HFF-Myc (cell line): ENCODE measurements at regions not wholly inside any gene's neighbourhood (a gene's known extent, or its start where the extent isn't known, plus 50 kb on each side); places are given as distances from the start of the nearest gene placed in this dataset.
A peak's percentile ranks its signal among the peaks of the same experiment; 100 is the strongest.
"Not testable (repeated sequence)": the region's sequence is repeated elsewhere in the genome, so short reads cannot be mapped to it uniquely, and the experiment has no call there.

ENCODE experiments used
- DNase-seq: peaks from one replicate; pipeline ENCODE4 v3.0.0-alpha.2; 2011; ENCODE audit warnings: low read depth; ENCODE audit errors: extremely low read depth
- H3K4me3 ChIP-seq: replicated peaks from 2 replicates; pipeline ENCODE4 v1.5.1; 2011; ENCODE audit warnings: low read depth, mild to moderate bottlenecking, control low read depth, low read length
- TF ChIP-seq, protein P1 (sequence below): IDR thresholded peaks from 2 replicates; pipeline ENCODE4 v1.5.1; 2012; ENCODE audit warnings: mild to moderate bottlenecking, low read depth, low read length, control low read depth; ENCODE audit errors: missing control alignments

DNA sequence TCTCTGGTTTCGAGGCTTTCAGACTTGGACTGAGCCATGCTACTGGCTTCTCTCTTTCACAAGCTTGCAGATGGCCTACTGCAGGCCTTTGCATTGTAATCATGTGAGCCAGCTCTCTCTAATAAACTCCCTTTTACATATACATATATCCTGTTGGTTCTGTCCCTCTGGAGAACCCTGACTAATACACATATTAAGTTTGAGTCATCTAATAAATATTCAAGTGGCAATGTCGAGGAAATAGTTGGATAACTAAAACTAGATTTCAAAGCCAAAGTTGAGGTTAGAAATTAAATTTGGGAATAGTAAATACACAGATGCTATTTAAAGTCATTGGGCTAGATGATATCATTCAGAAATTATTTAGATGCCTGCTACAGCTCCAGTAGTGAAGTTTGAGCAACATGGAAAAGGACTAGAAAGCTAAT lies 1343.4 kb downstream of the GRIK2 start:
- DNase-seq, result peak; percentile 66
- TF ChIP-seq, protein P1, sequence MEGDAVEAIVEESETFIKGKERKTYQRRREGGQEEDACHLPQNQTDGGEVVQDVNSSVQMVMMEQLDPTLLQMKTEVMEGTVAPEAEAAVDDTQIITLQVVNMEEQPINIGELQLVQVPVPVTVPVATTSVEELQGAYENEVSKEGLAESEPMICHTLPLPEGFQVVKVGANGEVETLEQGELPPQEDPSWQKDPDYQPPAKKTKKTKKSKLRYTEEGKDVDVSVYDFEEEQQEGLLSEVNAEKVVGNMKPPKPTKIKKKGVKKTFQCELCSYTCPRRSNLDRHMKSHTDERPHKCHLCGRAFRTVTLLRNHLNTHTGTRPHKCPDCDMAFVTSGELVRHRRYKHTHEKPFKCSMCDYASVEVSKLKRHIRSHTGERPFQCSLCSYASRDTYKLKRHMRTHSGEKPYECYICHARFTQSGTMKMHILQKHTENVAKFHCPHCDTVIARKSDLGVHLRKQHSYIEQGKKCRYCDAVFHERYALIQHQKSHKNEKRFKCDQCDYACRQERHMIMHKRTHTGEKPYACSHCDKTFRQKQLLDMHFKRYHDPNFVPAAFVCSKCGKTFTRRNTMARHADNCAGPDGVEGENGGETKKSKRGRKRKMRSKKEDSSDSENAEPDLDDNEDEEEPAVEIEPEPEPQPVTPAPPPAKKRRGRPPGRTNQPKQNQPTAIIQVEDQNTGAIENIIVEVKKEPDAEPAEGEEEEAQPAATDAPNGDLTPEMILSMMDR, result no peak
- no peak overlapping the region for H3K4me3 ChIP-seq

DNA sequence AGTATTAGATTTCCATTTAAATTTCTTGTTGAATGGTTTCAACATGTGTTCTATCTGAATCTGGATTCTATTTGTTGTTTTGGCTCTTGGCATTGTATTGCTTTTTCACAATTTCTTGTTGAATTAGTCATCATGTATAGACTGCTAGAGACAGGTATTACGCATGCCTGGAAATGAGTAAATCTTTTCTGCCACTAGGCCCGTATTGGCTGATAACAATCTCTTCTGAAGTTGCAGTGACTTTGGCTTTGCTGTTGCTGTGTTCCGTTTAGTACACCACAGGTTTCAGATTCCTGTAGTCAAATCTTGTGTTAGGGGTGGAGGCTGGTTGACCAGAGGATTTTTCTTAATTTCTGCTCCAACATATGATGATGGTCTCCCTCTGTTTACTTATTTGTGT lies 1339.4 kb downstream of the GRIK2 start:
- TF ChIP-seq, protein P1, result no peak
- DNase-seq, result peak; percentile 45
- no peak overlapping the region for H3K4me3 ChIP-seq

DNA sequence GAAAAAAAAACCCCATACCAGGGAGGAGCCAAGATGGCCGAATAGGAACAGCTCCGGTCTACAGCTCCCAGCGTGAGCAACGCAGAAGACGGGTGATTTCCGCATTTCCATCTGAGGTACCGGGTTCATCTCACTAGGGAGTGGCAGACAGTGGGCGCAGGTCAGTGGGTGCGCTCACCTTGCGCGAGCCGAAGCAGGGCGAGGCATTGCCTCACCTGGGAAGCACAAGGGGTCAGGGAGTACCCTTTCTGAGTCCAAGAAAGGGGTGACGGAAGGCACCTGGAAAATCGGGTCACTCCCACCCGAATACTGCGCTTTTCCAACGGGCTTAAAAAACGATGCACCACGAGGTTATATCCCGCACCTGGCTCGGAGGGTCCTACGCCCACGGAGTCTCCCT lies 1328.6 kb downstream of the GRIK2 start:
- DNase-seq, H3K4me3 ChIP-seq: not testable (repeated sequence)

DNA sequence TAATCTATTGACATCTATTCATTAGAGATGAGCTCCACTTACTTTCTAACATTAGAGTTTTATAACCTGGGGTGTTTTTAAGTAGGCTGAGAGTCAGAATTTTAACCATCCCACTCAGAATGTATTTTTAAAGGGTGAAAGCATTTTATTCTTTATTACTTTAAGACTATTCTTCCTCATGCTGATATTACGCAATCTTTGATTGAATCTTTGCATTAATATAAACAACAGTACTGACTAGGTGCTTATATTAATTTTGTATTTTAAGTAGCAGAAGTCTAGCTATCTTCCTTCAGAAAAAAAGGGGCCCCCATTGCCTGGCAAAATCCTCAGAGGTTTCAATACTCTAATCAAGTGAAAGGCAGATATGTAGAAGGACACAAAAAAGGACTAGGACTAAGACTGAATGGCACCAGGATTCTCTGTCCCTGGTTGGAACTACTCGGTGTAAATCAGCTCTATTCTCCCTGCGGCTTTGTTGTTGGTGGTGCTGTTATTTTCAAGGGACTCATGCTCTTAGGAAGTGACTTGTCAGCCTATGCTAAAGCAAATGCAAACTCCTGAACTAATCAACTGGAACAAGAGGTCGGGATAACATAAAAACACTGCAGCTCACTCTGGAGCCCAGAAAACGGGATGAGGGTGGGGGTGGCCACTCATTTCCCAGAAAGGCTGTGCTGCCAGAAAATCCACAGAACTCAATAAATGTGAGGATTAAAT lies 1324.4 kb downstream of the GRIK2 start:
- no peak for DNase-seq
- TF ChIP-seq, protein P1, result no peak
- no peak overlapping the region for H3K4me3 ChIP-seq

DNA sequence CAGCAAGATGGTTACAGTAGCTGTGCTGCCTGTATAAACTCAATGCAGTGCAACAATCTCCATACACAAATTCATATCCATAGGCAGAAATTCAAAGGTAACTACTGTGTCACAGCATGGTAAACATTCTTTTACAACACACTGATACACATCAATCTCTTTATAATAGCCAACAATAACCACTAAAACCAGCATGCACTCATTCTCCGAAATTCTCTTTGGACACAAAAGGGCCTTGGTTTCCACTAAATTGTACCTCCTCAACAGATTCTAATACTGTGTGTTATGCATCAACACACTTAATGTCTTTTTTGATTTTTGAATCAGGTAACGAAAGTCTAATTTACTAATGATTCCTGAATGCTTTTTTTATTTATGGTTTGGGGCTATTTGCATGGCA lies 1323.7 kb downstream of the GRIK2 start:
- TF ChIP-seq, protein P1, result no peak
- no peak overlapping the region for H3K4me3 ChIP-seq
- no peak for DNase-seq

DNA sequence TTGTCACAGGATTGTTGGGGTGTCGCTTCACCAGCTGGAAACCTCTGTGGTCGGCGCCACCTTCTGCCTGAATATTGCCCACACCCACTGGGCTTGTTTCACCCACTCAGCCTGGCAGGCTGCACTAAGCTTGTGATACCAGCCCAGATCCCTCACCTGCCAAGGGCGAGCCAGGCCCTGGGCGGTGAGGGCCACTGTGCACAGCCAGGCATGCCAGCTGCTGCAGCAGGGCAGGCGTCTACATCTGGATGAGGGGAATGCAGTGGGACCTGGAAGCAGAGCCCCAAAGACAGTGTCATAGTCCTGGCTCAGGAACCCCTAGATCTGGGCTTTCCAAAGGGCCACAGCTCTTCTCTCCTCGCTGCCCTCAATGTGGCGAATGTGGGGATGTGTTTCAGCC lies 1307.5 kb downstream of the GRIK2 start:
- H3K4me3 ChIP-seq, result no peak overlapping the region
- TF ChIP-seq, protein P1, result no peak
- DNase-seq, result no peak

DNA sequence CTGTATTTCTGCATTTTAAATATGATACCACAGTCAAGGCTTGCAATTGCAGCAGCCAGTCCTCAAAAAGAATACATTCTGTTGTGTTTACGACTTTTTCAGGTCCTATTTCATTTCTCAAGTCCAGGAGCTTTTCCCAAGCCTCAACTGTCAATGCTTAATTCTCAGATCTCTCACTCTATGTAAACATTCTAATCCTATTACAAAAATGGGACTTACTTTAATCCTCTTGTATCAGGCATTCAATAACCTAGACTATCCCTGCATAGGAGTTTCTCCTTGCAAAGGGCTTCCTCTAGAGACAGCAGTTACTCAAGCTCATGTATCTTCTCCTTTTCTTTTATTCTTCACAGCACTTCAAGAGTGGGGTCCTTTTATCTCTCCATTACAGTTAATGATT lies 1293.0 kb downstream of the GRIK2 start:
- TF ChIP-seq, protein P1, result no peak
- H3K4me3 ChIP-seq, result no peak overlapping the region
- no peak for DNase-seq
